Testis (tissue), 2 donors: ENCODE measurements at regions not wholly inside any gene's neighbourhood (a gene's known extent, or its start where the extent isn't known, plus 50 kb on each side); places are given as distances from the start of the nearest gene placed in this dataset.

Experiments
- DNase-seq: peaks from one replicate; pipeline ENCODE4 v3.0.0-alpha.2; 2019
- H3K27ac ChIP-seq, 2 donors: fragments of 200-600 bp; sonication (generic); one replicate each; pipeline ENCODE4 v1.5.1; 2019
- H3K27me3 ChIP-seq: fragments of 200-600 bp; sonication (generic); one replicate; pipeline ENCODE4 v1.5.1; 2019
- H3K36me3 ChIP-seq: fragments of 200-600 bp; sonication (generic); one replicate; pipeline ENCODE4 v1.5.1; 2017; ENCODE audit warnings: low read depth; ENCODE audit errors: missing control alignments
- H3K4me1 ChIP-seq: fragments of 200-600 bp; sonication (generic); one replicate; pipeline ENCODE4 v1.5.1; 2019
- H3K4me3 ChIP-seq, 2 donors: fragments of 200-600 bp; sonication (generic); one replicate each; pipeline ENCODE4 v1.5.1; 2017 to 2019
- H3K9me3 ChIP-seq: fragments of 200-600 bp; sonication (generic); one replicate; pipeline ENCODE4 v1.5.1; 2017
- CTCF ChIP-seq, 3 experiments: fragments of 450-650 bp in 2 of 3; fragments of 200-600 bp in 1 of 3; sonication (generic) in 1 of 3; IDR thresholded peaks; one replicate each; pipeline ENCODE4 v1.5.1; 2016 to 2019; ENCODE audit warnings: antibody characterized with exemption in 3 of 3, mild to moderate bottlenecking in 2 of 3, moderate library complexity in 1 of 3
- POLR2A ChIP-seq: fragments of 450-650 bp; IDR thresholded peaks from one replicate; pipeline ENCODE4 v1.6.1; 2017; ENCODE audit warnings: antibody characterized with exemption, mild to moderate bottlenecking, moderate library complexity
- WGBS, 2 donors: methylation state at CpG; one replicate each; pipeline ENCODE4 v1.1.5; 2018; 5-methylcytosine and 5-hydroxymethylcytosine counted together
- intact Hi-C: fragments of 100-400 bp; cut with DNase I; formaldehyde crosslinking; loops from one replicate; pipeline ENCODE4 v1.15.1; 2023; ENCODE audit warnings: low total_unique reads

DNA sequence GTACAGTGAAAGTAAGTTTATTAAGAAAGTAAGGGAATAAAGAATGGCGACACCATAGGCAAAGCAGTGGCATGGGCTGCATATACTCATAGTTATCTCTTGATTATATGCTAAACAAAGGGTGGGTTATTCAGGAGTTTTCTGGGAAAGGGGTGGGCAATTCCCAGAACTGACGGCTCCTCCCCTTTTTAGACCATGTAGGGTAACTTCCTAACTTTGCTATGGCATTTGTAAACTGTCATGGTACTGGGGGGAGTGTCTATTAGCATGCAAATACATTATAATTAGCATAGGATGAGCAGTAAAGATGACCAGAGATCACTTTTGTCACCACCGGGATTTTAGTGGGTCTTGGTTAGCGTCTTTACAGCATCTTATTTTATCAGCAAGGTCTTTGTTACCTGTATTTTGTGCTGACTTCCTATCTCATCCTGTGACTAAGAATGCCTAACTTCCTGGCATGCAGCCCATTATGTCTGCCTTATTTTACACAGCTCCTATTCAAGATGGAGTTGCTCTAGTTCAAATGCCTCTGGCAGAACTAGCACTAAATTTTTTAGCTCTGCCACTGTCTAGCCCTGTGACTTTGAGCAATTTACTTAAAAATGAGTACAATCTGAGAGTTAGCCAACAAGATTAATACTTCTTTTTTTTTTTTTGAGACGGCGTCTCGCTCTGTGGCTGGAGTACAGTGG is 110.3 kb upstream of the PALMD start:
- intact Hi-C loops = no loop called here
- Histone ChIP-seq H3K27me3 (no peaks in the 10 kb centered on the region), H3K4me1 (no peaks in the 10 kb centered on the region), H3K4me3 (no peak overlapping the region), H3K9me3 (no peaks in the 10 kb centered on the region), H3K36me3 (no peaks in the 10 kb centered on the region), H3K27ac (no peak overlapping the region)
- no peak for DNase-seq
- TF ChIP-seq CTCF (IDR thresholded peaks at IDR 0.05) (no peak), POLR2A (no peak)
- WGBS, 2 donors = 58 to 74% methylated on average over 7 of the region's 7 CpGs

- no peaks in the 10 kb centered on the region for H3K4me1 ChIP-seq
- intact Hi-C loops = no loop called here
- H3K9me3 ChIP-seq = no peaks in the 10 kb centered on the region
- no peak overlapping the region for H3K4me3 ChIP-seq
- H3K27me3 ChIP-seq = no peaks in the 10 kb centered on the region
- no peak for DNase-seq
- no peak overlapping the region for H3K27ac ChIP-seq
- TF ChIP-seq CTCF (IDR thresholded peaks at IDR 0.05) (no peak), POLR2A (no peak)
- H3K36me3 ChIP-seq = no peaks in the 10 kb centered on the region
- 66 to 68% methylated on average over 5 of the region's 5 CpGs for WGBS, 2 donors
Observed at GRCh38 chr1:99537886-99538617, 107.9 kb upstream of the PALMD start.

GRCh38 chr1:99538618-99538956 is 107.3 kb upstream of the PALMD start:
- Histone ChIP-seq H3K9me3 (no peaks in the 10 kb centered on the region), H3K4me3 (no peak overlapping the region), H3K27ac (no peak overlapping the region), H3K27me3 (no peaks in the 10 kb centered on the region), H3K4me1 (no peaks in the 10 kb centered on the region), H3K36me3 (no peaks in the 10 kb centered on the region)
- intact Hi-C loops = no loop called here
- TF ChIP-seq POLR2A = no peak
- no peak for TF ChIP-seq CTCF (IDR thresholded peaks at IDR 0.05)
- WGBS, 2 donors = 54 to 69% methylated on average over 2 of the region's 2 CpGs
- no peak for DNase-seq

GRCh38 chr1:99539131-99539530 is 106.8 kb upstream of the PALMD start:
- DNase-seq = no peak
- H3K27ac ChIP-seq = no peak overlapping the region

More at GRCh38 chr1:99539131-99539530, 106.8 kb upstream of the PALMD start:
- H3K9me3 ChIP-seq = no peaks in the 10 kb centered on the region
- no peaks in the 10 kb centered on the region for H3K36me3 ChIP-seq
- H3K4me3 ChIP-seq = no peak overlapping the region
- H3K4me1 ChIP-seq = no peaks in the 10 kb centered on the region
- H3K27me3 ChIP-seq = no peaks in the 10 kb centered on the region
- intact Hi-C loops = no loop called here
- TF ChIP-seq CTCF (IDR thresholded peaks at IDR 0.05) (no peak), POLR2A (no peak)
